ENCODE measurements at regions not wholly inside any gene's neighbourhood (a gene's known extent, or its start where the extent isn't known, plus 50 kb on each side); places are given as distances from the start of the nearest gene placed in this dataset.

DNA sequence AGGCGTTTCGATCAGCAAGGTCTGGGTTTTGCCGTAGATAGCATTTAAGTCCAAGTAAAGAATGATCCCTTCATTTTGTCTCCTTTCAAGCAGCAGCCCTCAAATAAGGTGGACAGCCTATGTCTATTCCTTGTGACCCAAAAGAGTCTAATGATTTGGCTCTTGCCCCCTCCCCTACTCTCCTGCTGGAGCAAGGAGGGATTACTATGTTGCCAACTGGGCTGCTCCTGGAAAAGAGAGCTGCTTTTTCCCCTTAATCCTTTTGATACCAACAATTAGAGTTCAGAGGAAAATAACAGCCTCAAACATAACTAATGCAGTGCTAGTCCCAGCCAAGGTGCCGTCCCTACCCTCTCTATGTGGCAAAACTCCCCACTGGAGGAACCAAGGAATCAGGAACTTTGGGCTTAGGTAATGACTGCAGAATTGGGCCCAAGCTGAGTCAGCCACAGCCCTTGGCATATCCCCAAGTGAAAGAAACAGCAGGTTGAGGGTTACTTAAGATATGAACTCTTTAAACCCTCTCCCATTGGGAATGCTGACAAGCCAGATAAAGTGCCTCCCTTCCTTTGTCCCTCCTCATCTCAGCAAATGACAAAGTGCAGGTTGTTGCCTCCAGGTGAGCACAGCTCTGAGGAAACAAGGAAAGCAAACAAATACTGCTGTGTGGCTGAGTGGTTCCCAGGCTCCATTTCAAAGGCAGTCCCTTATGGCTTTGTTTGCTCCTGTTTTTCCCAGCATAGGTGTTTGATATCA, 643.7 kb downstream of the INHBA start:
- DNase-seq = peak; percentile 3

DNA sequence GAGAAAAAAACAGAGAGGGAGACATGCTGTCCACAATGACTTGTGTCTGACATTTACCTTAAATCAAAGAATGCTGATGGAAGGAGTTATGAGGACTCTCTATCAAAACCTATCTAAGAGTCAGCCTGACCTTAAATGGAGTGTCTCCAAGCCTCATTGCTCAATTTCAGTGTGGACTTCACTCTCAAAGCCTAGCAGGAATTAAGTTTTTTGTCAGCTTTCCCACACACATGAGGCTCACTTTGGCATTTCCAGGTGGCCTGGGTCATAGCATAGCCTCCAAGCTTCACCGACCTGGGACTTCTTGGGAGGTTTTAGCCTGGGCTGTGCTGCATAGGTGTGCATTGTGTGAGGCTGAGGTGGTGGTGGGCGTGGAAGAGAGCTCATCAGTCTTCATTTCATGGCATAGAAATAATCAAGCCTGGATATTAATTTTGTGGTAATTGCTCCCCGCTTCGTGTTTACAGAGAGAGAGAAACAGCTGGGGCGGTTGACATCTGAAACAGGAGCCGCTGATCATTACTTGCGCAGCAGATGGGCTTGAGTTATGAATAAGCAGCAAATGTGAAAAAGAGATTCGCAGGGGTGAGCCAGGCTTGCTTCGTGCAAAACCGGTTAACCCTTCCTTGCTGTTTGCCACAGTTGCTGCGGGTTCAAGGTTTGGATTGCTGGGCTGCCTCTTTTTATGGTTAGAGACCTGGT, 647.8 kb downstream of the INHBA start:
- no peak for DNase-seq

DNA sequence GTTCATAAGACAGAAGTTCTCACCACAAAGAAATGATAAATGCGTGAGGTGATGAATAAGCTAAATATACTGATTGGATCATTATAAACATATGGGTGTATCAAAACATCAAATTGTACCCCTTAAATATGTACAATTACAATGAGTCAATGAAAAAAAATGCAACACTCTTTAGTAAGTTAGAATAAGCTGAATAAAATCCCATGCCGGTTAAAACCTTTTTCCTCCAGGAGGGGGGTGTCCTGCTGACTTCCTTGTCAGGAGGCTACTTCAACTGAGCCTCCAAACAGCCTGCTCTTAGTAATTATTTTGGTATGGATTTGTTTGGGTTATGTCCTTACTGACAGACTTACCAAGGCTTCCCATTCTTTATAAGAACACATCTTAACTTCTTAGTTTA, 649.1 kb downstream of the INHBA start:
- no peak for DNase-seq

DNA sequence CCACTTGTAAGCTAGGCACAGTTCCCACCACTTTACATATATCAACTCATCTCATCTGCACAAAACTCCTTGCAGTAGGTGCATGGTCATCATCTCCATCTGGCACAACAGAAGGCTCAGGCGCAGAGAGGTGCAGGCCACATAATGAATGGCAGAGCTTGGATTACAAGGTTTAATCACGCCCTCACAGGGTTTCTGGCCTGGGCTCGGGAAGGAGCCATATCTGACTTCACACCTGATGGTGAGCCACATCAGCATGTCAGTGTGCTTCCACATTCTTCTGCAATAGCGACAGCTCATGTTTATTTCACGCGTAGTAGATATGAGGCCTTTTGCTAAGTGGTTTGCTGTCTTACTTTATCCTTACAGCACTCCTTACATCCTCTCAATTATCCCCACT, 650.2 kb downstream of the INHBA start:
- no peak for DNase-seq

DNA sequence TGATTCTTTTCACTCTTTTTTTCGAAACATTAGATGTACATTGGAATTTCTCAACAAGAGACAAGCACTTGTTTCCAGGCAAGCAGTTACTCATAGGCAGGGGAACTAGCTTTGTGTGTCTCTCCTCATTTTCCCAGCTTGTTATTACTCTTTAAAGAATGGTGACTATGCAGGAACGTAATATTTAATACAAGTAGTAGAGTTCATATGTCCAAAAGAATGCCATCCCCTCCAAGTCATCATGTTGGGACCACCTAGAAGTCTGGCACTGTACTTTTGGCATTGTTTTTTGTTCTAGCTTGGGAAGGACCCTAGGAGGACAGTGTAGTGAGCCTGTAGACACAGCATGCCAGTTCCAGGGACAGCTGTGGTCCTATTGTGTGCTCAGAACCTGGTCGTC, 650.7 kb downstream of the INHBA start:
- no peak for DNase-seq

DNA sequence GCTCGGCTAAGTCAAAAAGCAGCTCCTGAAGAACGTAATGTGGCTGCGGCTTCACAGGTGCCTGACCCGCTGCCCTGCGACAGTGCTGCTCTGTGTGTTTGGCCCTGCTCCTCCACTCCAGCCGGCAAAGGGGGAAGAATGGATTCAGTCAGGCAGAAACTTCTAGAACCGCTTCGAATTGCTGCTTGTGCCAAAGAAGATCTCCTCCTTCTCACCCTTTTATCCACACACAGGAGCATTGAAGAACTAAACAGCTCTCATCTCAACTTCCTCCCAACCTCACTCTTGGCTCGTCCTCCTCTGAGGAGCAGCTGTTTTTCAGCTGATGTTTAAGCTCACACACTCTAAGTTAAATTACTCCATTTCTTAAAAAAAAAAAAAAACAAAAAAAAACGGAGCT, 651.4 kb downstream of the INHBA start:
- DNase-seq = no peak

DNA sequence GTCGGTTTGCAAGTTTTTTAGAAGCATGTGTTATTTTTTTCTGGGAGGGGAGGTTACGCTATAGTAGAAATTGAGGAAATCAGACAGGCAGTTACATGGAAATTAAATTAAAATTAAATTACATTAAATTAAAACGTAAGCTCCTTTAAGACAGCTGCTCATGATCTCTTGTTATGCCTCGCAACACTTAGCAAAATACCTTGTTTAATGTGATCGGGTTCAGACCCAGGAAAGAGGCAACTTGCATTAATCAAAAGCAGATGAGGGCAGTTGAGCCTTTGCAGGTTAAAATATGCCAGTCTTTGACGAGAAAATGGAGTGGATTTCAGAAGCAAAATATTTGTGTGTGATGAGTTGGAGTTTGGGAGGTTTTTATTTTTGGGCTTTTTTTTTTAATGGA, 651.8 kb downstream of the INHBA start:
- DNase-seq = no peak

DNA sequence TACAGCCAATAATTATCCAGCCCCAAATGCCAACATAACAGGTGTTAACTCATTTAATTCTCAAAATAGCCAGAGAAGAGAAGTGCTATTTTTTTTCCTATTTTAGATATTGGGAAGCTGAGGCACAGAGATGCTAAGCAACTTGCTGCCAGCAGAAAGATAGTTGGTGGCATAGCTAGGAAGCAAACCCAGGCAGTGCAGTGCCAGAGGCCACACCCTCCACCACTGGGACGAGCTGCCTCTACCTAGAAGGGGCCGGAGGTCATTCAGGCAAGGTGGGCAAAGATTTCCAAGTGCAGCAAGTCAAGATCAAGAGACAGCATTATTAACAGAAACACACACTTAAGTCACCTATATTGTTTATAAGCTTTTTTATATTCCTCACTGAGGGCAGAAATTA, 654.1 kb downstream of the INHBA start:
- no peak for DNase-seq

DNA sequence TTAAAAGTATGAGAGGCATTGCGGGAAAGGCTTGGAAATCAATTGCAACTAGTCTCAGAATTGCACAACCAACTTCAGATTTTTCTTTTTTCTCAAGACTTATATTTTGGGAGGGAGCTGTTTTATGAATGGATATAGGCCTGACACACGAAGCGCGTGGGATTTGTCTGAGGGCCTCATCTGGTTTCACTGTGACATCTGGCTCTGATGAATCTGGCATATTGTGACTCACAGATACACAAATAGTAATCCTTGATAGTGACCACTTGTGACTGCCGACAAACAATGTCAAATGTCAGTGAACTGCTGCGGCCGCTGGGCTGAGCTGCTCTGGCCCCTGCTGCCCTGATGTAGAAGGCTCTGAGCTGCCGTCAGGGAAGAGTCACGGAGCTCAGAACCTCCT, 655.1 kb downstream of the INHBA start:
- no peak for DNase-seq

DNA sequence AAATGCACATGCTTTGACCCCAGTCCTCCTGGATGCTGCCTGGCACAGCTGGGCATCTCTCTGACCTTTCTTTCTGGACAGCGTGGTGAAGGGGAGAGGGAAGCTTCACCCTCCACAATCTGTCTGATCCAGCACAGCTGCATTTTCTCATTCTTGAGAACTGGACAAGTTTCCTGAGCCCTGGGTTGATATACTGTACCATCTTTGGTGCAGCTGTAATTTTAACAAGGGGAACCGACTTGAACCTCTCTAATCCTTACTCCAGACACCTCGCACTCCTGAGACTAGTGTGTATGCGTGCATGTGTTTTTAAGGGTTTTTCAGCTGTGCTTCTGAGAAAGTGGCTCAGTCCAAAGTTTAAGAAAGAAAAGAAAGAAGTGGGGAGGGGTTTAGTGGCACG, 655.7 kb downstream of the INHBA start:
- no peak for DNase-seq

DNA sequence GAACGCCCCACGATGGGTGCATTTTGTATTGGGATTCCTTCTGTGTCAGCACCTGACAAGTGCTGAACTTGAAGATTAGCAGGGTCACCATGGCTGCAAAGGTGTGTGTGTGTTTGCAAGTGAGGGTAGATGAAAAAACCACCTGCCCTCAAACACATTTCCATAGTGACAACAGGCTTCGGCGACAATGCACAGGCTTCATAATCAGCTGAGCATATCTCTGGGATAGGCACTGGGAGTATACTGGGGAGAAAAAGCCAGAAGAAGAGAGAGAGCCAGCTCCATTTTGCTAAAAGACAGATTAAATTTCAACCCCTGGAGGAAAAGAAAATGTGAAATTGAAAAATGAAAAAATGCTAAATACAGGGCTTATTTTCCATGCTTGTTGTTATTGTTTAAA, 656.1 kb downstream of the INHBA start:
- DNase-seq = no peak

DNA sequence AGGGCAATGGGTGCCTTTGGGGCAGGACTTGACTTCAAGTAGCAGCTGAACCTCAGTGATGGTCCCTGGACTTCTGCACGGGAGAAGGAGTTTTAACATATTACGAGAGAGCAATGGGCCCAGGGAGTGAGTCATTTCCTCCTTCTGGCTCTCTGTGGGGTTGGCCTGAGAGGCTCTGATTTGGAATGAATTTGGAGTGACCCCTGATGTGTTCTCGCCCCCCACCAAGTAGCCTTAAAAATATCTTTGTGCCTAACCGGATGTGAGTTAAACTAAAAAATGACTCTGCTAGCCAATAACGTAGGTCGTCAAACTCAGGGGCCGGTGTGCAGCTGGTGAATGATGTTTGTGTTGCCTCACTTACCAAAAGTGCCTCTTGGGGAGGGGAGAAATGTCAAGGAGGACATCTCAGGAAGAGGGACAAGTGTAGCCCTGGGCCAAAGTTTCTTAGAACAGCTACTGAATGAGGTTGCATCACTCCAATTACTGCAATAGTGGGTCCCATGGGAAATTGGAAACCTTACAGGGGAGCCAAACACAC, 656.6 kb downstream of the INHBA start:
- DNase-seq = no peak

DNA sequence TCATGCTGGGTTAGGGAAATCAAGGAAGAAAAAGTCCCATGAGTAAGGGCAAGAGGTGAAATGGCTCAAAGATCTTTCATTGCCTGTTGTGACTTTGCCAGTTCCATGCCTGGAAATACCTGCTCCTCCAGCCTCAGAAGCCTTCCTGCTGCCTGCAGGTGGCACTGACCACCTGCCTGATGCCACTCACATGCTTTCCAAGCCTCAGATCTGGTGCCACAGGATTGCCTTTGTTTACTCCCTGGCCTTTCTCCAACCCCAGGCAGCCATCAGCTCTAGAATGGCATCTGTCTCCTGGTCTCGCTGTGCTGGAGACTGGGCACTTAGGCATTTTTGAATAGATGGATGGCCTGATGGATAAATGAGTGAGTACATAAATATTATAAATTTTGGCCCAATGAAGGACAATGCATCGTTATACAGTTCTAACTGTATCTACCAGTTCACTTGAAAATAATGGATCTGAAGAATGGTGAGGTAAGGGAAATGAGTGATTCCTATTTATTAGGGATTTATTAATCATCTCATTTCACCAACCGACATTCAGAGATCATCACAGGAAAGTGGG, 657.2 kb downstream of the INHBA start:
- no peak for DNase-seq

DNA sequence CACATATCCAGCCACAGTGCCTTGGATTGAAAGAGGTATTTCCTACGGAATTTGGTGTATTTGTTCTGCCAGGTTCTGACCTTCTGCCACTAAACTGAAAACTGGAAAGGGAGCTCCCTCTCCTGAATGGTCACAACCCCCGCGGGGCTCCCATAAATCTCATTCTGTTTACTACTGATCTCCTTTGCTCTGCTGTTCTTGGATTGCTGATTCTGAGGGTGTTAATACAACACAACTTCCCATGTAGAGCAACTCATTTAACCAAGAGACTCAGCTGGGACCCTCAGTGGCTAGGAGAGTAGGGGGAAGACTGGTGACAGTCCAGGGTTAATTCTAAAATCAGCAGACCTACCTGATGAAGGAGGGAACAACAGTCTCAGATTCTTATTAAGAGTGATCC, 662.9 kb downstream of the INHBA start:
- no peak for DNase-seq

DNA sequence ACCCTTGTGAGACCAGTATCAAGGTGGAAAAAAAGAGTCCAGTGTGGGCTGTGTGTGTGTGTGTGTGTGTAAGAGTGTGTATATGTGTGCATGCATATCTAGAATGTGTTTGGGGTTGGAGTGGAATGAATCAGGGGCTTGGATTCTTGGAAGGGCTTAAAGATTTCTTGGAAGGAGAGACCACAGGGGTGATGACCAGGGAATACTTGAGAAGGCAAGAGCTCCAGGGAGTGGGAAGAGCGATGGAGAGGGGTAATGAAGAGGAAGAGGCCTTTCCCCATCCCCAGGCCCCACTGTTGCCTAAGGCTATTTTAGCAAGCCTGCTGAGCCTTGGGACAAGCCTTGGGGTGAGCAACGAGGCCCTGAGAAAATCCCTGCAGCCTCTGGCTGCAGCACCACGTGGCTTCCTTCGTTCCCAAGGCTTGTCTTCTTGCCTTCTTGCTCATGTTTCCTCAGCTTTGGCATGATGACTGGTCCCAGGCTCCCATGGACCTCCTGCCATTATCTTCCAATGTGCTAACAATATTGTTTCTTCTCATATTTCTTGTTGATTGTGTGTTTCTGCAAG, 663.4 kb downstream of the INHBA start:
- DNase-seq = no peak

DNA sequence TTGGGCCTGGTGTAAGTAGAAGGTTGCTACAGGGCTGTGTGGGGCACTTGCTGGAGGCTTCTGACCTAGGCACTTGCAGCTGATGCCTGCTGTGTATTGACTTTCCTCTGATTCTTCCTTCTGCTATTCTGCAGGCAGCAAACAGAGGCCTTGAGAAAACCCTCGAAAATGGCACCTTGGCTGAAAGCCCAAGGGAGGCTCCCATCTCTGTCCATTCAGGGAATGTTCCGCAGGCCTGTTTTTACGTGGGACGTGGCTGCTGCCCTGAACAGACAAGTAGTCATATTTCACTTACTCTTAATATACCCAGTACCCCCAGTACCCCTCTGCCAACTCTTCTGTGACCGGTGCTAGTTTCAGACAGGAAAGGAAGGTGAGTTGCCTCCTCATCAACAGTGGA, 664.7 kb downstream of the INHBA start:
- no peak for DNase-seq

DNA sequence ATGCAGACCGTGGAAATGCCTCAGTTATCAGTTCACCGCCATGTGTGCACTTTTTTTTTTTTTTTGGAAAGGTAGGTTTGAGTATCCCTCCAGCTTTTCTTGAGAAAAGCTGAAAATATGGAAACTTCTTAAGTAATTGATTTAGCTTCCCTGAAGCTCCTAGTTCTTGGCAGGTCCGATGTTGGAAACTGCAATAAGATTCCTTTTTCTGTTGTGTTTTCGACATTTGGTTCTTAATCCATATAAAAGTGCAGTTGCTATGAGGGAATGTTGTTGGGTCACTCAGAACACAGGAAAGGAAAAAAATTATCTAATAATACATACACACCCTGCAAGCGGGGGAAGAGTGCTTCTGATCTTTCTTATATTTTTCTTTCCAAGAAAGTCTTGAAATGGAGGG, 665.2 kb downstream of the INHBA start:
- DNase-seq = no peak

DNA sequence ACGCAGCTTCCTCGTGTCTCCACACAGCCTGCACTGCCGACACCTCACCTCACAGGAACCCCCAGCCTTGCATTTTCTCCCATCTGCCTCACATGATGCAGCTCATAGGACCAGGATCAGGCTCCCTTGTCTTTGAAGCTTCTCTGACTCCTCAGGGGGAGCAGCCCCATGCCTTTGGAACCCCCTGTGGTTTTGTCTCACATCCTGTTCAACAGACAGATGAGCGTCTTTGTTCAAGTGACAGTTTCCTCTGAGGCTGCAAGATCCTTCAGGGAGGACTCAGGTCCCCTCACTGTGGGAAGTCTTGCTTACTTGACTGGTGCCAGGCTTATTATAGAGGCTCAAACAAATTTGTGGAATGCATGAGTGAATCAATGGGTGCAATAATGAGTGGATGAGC, 667.1 kb downstream of the INHBA start:
- no peak for DNase-seq

DNA sequence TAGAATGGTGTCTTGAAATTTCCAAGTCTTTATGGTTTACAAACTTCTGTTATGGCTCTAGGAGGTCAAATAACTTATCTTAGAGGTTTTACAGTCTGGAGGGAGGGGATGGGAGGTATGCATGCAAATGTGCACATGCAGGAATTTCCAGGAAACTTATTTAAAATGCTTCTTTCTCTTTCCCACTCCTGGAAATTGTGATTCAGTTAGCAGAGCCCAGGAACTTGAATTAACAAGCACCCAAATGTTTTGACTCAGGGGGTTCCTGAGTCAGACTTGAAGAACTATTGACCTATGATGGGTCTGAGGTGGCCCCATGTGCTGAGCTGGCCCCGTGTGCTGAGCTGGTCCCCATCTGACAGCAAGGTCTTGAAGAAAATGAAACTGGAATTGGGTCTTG, 669.4 kb downstream of the INHBA start:
- no peak for DNase-seq

DNA sequence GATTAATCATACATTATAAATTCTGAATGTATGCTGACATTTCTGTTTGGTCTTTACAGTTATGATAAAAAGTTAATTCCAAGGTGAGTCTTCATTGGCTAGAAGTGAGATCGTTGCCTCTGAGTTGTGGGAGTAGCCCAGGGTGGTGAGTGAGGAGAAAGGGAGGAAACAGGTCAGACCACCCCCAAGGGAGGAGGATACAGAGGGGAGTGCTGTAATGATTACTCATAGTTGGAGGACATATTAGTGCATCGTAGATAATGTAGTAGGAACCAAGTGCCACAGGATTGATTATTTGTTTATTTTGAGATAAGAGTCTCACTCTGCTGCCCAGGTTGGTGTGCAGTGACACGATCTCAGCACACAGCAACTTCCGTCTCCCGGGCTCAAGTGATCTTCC, 672.2 kb downstream of the INHBA start:
- no peak for DNase-seq

DNA sequence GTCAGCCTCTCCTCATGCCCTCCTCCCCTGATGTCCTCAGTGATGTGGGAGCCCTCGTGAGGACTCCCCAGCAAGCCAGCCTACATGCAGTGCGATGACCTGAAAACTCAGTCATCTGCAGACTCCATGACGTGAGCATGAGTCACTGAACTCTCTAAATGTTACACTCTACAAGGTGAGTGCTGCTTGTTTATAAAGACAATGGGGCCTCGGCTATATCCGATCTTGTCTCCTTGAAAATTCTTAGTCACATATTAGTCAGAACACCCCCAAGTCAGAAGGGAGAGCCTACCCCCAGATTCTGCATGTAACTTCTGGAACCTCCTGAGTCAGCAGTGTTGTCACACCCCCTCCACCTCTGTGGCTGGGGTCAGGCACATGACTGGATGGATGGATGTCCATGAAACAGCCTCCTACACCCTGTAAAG, 673.8 kb downstream of the INHBA start:
- no peak for DNase-seq

DNA sequence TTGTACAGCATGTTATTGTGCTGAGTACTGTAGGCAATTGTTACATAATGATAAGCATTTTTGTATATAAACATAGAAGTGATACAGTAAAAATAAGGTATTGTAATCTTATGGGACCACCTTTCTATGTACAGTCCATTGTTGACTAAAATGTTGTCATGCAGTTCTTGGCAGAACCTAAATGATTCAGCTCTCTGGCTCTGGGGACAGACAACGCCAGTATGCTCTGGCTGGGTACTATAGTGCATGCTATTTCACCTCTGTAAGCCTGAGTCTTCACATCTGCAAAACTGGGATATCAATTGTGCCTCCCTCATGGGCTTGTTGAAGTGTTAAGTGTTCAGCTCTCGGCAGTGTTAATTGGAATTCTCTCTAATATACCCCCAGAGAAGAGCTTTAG, 674.3 kb downstream of the INHBA start:
- DNase-seq = no peak

DNA sequence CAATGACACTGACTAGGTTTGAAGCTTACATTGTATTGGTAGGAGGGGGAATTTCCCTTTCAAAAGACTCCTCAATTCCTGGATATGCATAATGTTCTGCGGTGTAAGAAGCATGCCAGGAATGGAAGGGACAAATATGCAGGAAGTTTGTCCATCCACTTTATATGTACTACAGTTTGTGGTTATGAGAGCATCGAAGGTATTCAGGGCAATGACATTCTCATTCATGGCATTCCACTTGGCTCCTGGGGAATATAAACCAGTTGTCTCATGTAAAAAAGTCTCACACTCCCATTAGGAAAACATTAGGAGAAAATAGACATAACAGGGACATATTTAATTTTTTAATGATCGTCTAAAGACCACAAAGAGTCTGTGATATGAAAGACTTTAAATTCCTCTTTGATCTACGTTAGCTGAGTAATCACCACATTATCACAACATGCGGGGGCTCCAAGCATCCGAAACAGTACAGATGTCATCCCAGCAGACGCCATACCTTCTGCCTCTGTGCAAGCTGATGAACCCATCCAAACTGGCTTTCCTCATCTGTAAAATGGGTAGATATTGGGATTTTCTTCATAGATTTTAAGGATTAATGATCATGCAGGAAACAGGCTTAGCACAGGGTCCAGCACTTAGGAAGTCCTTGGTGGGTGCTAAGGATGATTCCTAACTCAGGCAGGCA, 675.3 kb downstream of the INHBA start:
- DNase-seq = no peak
